Stimulated activated CD4-positive, alpha-beta T cell treated with anti-CD3 and anti-CD28 coated beads, Interleukin-4, amount 100 ng/mL, for 1 hour (primary cell): ENCODE measurements at regions not wholly inside any gene's neighbourhood (a gene's known extent, or its start where the extent isn't known, plus 50 kb on each side); places are given as distances from the start of the nearest gene placed in this dataset.

Experiments
- DNase-seq: peaks from one replicate; pipeline ENCODE4 v3.0.0-alpha.2; 2020

DNA sequence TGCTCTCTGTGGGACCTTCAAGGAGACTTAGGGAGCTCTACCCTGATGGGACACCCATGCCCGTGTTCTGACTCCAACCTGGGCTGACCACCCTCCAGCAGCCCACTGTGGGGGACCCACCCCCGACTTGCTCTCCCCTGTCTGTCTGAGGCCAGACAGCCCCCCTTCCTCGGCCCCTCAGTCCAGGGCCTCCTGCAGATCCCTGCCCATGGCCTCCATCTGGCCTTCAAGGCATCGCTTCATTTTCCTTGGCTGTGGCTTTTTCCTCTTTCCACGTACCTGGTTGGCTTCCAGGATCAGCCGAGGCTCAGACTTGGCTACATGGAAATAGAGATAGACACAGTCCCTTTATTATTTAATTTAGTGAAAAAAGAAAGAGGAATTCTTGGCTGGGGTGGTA is 290.0 kb downstream of the CYP26B1 start:
- no peak for DNase-seq

- no peak for DNase-seq
Observed at GRCh38 chr2:71856773-71857525, 290.7 kb downstream of the CYP26B1 start.

DNA sequence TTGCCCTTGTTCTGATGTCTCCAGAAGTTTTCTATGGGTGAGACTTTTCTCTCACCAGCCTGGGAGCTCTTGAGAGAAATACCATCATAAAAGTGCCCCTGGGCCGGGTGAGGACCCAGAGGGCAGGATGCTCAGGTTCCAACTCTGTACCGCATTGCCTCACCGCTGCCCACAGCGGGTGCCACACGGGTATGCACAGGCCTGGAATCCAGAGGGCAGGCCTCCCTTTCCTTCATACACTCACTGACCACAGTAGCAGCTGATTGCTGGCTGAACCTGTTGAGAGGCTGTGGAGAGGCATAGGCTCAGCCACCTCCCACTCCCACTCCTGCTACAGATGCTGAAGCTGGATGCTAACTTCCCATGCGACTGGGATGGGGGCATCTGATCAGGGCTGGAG is 293.8 kb downstream of the CYP26B1 start:
- DNase-seq: no peak

DNA sequence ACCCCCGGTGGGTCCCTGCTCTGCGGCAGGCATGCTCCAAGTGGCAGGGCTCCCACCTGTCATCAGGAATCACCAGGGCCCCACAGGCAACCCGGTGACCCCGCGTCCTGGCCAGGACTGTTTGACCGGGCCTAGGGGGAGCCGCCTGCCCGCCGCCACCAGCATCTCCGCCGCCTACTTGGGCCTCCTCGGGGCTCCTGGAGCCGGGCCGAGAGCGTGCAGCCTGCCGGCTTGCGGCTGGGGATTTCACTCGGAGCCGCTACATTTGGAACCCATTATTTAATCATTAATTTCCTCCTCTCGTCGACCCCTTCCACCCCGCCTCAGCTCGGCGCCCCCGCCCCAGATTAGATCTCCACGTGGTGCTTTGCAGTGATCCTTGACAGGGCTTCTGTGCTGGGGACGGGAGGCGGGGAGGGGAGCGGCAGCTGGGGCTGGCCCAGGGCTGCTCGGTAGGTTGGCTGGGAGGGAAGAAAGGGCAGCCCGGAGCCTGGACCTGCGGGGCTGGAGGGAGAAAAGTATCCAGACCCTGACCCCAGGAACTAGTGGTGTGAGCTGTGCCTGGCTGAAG is 295.4 kb downstream of the CYP26B1 start:
- no peak for DNase-seq

- DNase-seq: no peak
Observed at GRCh38 chr2:71851094-71851750, 296.4 kb downstream of the CYP26B1 start.

DNA sequence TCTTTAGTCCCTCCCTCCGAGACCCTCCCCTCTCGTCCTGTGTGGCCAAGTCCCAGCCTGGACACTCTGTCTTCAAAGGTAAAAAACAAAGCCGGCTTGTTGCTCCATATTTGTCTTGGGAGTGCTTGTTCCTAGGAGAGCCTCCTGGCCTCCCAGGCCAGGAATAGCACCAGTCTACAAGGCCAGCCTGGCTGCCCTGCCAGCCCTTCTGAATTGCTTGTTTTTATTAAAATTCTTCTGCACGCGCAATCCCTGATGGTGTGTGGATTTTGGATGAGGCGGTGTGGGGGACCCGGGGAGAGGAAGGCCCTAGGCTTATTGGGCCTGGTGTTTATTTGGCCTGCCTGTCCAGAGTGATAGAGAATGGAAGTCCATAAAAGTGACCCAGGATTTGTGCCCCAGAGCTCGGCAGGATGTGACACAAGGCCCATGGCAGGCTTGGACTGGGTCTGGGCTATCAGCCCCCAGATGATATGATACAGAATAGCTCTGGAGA is 297.3 kb downstream of the CYP26B1 start:
- no peak for DNase-seq

GRCh38 chr2:71849607-71850305 is 297.9 kb downstream of the CYP26B1 start:
- no peak for DNase-seq

DNA sequence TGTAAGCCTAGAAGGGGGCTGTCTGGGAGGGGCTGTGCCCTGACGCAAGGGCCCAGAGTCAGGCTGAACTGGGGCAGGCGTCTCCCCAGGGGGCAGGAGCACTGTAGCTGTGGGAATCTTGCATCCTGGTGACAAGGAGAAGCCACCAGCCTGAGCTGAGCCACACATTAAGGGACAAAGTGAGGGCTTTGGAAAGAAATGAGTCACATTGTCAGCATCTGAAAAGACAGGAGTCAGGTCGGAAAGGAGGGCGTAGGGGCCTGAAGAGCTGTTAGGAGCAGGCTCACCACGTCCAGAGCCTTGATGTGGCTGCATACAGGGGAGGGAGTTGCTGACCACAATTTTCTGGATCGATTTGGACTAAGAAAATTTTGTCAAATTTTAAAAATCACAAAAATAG is 298.6 kb downstream of the CYP26B1 start:
- no peak for DNase-seq

DNA sequence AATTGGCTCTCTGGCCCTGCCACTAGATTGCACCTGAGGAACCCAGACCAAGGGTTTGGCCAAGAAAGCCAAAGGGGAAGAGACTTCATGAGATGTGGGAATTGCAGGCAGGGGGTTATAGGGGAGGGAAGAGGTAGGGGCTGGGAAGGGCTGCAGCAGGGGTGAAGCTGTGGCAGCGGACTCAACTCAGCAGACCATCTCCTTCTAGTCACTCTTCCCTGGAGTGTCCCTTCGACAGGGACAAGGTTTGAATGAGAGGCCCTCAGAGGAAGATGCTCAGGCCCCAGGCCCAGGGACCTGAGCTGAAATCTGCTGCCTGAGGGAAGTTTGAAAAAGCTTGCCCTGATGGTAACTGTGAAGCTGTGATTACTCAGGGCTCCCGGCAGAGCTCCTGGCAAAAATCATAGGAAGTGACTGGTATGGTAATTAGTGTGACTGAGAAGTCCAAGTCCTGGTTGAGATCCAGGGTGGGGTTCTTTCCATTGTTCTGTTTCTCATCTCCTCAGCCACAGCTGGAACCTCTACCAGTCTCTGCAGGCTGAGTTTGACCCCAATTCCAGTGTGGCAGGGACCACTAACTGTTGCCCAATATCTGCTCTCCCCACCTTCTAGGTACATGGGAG is 300.9 kb downstream of the CYP26B1 start:
- no peak for DNase-seq

- no peak for DNase-seq
Observed at GRCh38 chr2:71846072-71846471, 301.6 kb downstream of the CYP26B1 start.

DNA sequence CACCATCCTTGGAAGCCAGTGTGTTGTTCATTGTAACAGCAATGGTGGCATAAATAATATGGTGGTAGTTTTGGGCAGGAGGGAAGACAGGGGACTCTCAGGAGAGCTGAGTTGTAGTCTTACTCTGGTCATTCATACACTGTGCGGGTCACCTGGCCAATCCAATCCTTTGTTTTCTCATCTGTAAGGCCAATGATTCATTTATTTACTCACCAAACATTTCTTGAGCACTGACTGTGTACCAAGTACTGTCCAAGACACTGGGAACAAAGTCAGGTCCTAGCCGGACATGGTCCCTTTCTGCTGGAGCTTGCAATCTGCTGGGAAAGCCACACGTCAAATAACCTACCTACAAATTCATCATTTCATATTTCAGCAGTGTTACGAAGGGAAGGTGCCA is 302.7 kb downstream of the CYP26B1 start:
- no peak for DNase-seq

- no peak for DNase-seq
Observed at GRCh38 chr2:71843391-71843850, 304.2 kb downstream of the CYP26B1 start.

GRCh38 chr2:71842744-71843143 is 304.9 kb downstream of the CYP26B1 start:
- DNase-seq: no peak

GRCh38 chr2:71839826-71840225 is 307.8 kb downstream of the CYP26B1 start:
- DNase-seq: no peak

GRCh38 chr2:71834796-71835195 is 312.9 kb downstream of the CYP26B1 start:
- DNase-seq: no peak

GRCh38 chr2:71833855-71834560 is 313.7 kb downstream of the CYP26B1 start:
- no peak for DNase-seq

DNA sequence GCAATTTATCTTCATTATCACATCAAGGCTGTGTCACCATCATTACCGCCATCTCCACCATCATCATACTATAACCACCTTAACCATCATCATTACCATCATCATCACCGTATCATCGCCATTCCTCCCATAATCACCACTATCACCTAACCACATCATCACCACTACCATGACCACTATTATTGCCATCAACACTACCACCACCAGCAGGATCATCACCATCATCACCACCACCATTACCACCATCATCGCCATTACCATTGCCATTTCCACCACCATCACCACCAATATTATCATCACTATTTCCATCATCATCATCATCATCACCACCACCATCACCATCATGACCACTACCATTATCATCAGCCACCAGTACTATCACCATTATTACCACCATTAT is 314.4 kb downstream of the CYP26B1 start:
- no peak for DNase-seq

GRCh38 chr2:71832844-71833243 is 314.8 kb downstream of the CYP26B1 start:
- DNase-seq: no peak

- DNase-seq: no peak
Observed at GRCh38 chr2:71832388-71832787, 315.3 kb downstream of the CYP26B1 start.

- DNase-seq: no peak
Observed at GRCh38 chr2:71831193-71831577, 316.5 kb downstream of the CYP26B1 start.

- DNase-seq: no peak
Observed at GRCh38 chr2:71830497-71831192, 317.0 kb downstream of the CYP26B1 start.

GRCh38 chr2:71829008-71829407 is 318.7 kb downstream of the CYP26B1 start:
- no peak for DNase-seq
